Kidney tubule cell (primary cell): ENCODE measurements at regions not wholly inside any gene's neighbourhood (a gene's known extent, or its start where the extent isn't known, plus 50 kb on each side); places are given as distances from the start of the nearest gene placed in this dataset.

Experiments
- DNase-seq: peaks from one replicate; pipeline ENCODE4 v3.0.0-alpha.2; 2018; ENCODE audit warnings: low spot score

DNA sequence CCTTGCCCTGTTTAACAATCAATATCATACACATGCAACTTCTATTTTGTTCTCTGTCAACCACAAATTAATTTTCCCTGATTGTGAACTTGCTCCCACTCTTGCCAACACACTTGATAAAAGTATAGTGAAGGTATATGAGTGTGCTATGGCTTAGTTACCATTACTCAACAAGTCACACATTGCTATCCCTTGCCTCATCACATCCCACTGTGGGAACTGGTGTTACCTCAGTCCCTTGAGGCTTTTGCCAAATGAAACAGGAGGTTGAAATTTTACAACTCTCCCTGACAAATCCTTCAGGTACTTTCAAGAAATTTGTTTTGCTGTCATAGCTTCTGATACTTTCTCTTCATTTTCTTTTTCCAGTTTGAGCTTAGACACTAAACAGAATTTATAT is 472.5 kb upstream of the SEMA3D start:
- no peak for DNase-seq

DNA sequence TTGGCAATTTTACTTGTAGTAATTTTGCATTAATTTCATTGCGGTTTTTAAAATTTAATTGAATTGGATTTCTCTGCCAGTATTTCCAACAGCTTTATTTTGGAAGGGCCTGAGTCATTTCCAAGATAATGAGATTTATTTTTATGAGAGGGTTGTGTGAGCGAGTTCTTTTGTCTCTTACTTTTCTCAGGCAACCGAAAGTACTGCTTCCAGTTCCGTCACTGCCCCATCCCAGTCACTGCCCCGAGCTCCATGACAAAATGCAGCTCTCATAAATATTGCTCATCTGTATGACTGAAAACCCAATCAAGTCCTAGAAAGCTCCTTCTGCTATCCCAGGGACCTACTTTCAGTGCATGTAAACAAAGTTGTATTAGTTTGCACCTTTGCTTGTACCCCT is 468.4 kb upstream of the SEMA3D start:
- DNase-seq, result no peak

DNA sequence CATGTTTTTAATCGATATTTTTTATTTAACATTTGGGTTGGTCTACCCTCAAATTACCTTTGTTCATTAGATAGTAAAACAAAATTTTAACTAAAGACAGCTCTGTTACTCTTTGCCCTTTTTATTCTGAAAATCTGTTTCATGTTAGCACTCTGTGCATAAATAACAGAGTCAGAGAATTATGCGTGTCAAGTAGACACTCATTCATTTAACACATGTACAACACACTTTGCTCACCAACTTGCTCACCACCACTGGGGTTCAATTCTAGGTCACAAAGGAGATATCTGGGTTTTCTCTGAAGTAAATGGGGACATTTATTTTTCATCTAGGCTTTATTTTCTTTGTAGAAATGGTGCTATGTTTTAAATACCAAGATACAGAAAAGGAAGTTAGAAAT is 457.4 kb upstream of the SEMA3D start:
- no peak for DNase-seq

DNA sequence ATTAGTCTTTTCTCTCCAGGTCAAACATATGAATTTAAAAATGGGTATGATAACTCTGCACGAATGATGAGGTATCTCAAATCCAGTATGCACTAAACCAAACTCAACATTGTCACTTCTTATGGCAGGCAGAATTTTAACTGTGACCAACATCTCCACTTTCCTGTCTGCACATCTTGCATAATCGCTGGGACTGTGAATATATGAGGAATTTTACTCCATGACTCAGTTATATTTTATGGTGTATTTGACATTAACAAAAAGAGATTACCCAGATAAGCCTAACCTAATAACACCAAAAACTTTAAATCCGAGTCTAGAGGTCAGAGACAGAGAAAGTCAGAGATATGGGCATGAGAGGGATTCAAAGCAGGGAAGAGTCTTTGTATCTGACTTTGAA is 454.5 kb upstream of the SEMA3D start:
- DNase-seq, result no peak

DNA sequence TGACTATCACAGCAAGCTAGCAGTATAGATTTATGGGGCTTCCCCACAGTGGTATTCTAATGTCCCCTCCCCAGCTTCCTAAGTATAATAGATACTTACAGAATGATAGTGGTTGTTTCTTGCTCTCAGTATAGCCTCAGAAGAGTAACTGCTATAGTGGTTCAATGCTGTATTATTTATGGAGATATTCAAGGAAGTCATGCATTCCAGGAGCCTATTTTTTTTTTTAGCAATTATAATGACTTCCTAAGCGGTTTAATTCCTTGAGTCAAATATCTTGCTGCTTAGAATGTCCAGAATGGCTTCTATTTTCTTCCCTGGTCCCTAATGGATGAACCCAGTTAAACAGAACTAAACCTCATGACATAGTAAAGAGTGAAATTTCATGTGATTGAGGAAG is 451.5 kb upstream of the SEMA3D start:
- no peak for DNase-seq

DNA sequence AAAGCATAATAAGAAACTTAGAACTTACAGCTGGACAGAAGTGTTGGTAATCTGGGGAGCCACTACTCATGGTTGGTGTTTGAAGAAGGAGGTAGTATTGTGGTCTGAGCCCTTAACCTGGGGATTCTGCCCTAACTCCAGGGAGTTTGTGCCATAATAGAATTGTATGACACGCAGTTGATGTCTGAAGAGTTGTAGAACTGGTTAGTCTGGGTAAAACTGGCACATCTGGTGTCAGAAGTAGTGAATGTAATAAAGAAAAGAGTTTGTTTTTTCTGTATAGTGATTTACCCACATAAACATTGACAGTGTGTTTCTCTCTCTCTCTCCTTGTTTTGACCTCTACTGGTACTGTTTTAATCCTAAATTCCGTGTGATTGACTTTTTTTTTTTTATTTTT is 448.1 kb upstream of the SEMA3D start:
- DNase-seq, result no peak

DNA sequence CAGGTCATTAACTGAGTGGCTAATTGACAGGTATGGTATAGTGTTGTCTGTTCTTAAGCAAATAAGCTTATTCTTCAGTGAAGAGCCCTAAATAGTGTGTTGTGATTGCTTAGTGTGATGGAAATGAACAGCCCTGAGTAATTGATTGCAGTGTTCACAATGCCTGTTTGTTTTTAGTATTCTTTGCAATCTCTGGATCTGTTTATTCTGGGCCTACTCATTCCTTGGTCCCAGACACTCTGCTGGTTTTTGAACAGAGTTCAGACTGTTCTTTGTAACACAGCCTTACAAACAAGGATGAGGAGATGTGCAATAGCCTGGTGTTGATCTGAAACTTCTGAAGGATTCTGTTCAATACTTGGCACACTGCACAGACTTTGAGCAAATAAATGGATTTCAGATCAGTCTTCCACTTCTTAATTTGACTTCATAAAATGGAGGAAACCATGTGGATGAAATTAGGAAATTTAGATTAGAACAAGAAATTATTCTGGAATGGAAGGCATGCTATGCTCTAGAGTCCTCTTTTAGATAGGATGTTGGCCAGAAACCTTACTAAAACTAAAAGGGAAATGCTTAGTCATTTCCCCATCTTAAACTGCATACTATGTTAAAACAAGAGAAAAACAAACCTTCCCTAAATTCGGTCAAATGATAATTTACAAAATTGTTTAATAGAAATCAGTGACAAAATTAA is 444.2 kb upstream of the SEMA3D start:
- DNase-seq, result no peak

DNA sequence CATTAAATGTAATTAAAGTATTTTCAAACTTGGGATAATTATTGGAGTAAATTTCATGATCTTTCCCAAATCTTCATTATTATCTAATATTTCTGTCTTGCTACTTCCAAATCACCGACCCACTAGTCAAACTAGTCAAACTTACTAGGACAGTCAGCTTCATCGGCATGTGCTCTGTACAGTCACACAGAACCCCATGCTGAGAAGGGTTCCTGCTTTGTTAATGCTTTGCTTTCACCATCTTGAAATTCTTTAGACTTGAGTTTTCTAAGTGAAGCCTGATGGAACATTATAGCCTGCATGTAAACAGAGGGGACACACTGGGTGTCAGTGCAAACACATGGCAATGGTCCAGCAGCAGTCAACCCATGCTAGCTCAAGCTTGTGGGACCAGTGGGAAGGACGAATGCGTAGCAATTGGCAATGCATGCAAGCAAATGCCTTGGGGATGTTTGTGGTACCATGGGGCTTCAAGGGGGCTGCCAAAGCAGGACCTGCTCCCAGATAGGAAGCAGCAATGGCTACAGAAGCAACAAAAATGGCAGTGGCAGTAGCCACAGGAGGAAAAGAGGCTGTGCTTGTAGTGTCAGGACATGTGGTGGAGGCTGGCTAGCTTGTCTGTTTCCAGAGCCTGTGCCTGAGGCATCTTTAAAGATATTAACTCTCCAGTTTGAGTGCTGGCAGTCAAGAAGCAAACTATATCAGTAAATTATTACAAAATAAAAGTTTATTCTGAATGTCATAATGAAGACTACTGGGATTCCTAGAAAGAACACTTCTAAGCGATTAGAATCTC is 441.1 kb upstream of the SEMA3D start:
- no peak for DNase-seq

DNA sequence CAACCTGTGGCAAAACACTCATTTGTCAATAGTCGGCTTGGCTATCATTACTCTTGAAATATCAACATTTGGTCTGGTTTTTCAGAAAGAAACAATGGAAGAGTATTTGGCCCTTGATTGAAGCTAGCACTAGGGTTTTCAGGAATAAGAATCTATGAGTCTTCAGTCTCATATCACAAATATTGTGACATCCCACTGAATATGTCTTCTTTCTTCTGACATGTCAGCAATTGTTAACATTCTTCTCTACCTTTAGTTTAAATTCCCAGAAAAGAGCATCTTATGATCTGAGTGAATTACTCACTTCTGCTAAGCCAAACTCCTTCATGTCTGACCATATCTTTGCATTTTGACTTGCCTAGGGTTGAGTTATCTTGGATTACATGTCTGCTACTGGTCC is 435.2 kb upstream of the SEMA3D start:
- DNase-seq, result no peak

DNA sequence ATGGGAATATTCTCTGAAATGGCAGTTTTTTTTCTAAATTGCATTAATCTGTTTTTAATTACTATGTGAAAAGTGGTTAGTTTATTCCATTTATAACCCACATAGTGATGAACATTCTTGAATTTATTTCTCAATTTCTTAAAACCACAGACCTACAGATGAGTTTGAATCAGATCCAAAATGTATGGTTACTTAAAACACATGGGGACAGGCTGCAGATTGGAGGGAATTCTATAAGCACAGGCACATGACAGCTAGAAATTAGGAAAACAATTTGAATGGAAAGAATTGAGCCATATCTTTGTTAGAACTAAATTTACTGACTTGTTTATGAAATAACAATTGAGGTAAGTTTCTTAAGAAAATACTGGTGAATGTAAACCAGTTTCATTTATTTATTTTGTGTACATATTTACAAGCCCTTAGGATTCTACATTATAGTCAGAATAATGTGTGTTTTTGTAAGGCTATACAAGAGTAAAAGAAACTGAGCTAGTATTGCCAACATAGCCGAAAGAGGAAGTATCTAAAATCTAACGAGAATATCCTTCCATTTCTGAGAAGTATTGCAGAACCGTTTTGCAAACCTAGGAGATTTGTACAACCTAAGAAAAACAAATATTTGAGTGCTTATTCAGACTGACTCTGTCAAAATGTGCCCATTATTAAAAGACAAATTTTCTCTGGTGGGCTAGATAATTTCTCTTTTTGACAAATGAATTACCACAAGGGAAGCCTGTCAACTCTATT is 434.3 kb upstream of the SEMA3D start:
- DNase-seq, result no peak

DNA sequence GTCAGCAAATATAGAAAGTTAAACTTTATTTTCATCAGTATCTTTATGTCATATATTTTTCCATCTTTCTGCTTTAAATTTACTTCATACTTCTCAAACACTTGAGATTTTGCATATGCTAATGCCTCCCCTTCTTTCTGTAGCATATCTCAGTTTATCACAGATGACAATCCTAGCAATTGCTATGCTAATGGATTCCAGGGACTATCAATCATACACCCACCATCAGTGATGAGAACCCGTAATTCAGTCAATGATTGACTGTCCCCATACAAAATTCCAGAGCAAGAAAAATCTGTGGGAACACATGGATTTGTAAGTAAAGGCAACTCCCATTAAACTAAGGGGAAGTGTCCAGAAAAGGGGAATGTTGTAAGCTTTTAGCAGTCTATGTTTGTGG is 432.4 kb upstream of the SEMA3D start:
- no peak for DNase-seq

DNA sequence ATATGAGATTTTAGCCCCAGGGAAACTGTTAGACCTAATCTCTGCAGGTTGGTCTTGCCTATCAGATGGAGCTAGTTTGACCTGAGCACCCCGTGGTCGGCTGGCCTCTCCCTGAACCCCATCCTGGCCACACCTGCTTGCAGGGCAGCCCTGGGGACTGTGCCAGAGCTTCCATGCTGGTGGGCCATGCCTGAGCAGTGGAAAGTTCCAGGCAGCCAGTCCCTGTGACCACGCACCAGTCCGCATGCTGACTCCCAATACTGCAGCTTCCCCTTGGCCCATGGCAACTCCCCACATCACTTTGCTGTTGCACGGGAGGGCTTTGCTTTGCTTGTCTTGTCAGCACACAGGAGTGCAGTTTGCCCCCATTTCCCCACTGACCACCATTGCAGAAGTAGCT is 427.8 kb upstream of the SEMA3D start:
- no peak for DNase-seq

DNA sequence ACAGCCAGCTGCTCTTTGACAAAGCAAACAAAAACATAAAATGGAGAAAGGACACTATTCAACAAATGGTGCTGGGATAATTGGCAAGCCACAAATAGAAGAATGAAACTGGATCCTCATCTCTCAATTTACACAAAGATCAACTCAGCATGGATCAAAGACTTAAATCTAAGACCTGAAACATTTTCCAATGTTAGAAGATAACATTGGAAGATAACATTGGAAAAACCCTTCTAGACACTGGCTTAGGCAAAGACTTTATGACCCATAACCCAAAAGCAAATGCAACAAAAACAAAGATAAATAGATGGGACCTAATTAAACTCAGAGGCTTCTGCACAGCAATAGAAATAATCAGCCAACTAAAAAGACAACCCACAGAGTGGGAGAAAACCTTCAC is 425.7 kb upstream of the SEMA3D start:
- no peak for DNase-seq

DNA sequence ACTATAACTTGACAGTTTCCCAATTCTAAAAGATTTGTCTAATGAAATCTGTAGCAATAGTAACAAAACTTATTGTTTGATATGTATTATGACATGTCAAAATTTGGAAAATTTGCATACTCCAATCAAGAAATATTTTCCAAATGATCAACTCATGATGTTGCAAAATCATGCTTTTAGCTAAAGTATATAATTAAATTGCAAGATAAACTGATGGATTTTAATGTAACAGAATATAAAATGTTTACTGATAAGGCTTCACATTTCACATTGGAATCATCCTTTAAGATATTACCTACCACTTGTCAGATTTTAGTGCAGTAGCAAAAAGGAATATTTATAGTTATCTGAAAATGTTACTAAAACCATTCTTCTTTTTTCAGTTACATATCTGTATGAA is 421.9 kb upstream of the SEMA3D start:
- DNase-seq, result no peak

DNA sequence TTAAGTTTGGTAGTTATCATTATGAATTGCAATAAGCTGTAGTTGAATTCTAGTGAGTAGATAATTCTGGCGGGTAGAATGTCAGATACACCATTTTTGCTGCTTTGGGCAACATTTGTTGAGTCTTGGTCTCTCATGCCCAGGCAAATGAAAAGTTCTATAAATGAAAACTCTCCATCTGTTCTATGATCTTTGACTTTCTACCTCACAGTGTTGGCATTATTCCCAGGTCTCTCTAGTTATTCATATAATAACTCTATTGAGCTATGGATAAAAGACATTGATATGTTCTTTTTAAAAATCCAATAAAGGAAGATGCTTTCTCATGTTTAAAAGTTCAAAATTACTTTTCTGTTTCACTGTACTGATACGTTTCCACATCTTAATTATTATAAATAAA is 415.3 kb upstream of the SEMA3D start:
- no peak for DNase-seq

DNA sequence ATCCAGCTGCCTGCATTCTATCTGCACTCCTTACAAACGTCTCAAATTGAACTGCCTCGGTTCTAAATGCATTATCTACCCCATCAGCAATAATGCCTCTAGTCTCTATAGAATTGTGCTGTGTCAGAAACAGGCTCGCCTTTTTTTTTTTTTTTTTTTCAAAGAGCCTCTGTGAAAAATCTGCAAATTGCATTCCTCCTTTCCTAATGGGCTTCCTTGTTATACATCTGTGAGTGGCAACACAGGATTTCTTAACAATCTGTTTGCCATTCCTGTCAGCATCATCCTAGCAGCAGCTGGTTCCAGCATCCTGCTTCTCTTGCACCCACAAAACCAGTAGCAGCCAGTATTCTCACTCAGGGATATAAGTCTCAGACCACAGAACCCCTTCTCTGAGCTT is 413.5 kb upstream of the SEMA3D start:
- DNase-seq, result no peak

DNA sequence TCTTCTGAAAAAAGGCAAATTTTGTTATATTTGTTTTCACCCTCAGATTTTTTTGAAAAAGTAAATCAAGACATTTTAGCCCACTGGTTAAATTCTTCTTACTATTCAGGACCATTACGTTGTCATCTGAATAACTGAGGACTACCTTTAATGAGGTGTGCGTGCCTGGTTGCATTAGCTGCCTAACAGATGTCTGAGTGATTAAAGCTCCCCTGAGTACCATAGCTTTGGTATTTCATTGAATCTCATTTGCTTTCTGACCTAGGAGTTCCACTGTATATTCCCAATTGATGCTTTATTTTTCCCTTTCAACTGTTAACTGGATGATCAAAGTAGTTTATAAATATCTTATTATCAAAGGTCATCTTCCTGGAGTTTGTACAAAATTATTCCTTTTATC is 410.0 kb upstream of the SEMA3D start:
- DNase-seq, result no peak

DNA sequence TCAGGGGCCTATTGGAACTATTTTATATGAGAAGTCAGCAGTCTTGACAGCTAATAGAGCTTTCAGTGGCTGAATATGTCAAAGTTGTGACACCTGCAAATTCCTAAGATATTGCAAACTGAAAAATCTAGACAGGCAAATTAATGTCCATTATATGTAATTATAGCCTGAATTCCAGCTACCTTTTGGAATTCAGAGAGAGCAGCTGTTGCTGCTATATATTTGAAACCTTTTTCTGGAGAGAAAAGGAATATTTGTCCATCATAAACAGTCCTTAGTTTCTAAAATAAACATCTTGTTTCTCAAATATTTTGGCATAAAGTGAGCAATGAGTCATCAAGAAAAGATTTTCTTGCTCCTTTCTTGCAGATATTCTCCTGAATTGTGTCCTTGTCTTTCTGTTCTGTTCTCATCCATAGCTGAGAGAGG is 408.9 kb upstream of the SEMA3D start:
- DNase-seq, result no peak

DNA sequence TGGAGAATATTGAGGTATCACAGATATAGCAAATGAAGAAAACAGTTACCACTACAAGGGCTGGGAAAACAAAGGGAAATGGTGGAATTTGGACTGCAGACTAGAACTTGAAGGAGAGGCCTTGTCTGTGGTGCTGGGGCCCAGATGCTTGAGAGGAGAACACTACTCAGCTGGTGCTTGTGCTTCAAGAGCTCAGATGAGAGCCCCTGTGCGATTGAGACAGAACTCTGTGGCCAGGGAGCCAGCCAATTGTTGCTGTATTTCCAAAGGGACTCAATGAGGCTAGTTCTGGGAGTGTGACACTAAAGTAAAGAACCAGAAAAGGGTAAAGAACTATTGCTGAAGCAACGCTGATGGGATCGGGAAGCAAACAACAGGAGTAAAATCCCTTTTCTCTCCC is 406.5 kb upstream of the SEMA3D start:
- DNase-seq, result no peak

DNA sequence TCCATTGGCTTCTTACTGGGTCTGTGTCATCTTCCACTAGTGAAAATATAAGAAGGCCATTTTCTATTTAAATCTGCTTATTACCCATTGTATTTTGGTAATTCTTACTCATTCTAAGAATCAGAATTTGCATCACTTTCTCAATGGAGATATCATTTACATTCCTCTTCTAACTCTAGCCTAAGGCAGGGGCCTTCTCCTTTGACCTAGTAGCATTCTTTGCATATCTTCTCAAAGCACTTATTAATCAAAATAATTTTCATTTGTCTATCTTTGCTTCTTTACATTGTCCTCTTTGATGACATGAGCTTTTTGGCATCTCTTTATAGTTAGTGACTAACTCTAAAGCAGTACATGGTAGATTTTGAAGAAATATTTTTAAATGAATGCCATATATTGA is 400.9 kb upstream of the SEMA3D start:
- no peak for DNase-seq

DNA sequence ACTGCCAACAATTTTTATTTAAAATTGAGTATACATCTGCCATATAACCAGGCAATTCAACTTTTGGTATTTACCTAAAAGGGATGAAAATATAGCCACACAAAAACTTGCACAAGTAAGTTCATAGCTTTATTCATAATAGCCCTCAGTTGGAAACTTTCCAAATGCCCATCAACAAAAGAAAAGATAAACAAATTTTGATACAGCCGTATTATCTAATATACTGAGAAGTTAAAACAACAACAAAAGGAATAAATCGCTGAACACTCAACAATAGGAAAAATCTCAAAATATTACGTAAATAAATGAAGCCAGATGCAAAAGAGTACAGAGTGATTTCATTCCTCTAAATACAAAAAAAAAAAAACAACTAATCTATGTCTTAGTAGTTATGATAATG is 399.2 kb upstream of the SEMA3D start:
- no peak for DNase-seq

DNA sequence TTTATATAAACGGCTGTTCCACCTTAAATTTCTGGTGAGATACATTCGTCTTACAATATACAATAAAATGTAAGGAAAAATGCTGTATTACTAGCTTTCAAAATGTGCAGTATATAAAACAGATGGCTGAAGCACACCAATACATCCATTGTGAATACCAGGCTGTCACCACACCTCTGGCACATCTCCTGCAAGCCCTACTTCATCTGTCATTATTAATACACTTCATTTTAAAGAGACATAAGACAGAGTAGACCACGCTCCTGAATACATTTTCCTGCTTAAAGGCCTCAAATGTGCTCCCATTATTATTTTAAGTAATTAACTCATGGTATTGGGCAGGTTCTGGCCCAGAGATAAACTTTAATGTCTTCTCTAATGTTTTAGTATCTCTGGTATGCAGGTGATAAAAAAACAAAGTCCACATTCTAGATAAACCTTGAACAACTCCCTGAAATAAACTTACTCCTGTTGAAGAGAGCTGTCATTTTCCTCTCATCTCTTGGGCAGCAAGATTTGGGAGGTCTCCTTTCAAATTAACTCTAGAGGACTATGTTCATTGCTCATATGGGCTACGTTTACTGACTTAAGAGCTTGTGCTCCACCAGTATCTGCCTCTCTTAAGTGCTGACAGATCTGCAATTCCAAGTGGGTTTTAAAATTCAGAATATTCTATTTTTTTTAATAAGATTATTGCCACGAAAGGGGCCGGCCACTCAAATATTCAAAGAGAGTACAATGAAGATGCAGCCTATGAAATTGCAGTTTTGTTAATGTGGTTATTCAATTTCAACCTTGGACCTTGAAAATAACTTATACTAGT is 396.5 kb upstream of the SEMA3D start:
- DNase-seq, result no peak
